ENCODE measurements at regions not wholly inside any gene's neighbourhood (a gene's known extent, or its start where the extent isn't known, plus 50 kb on each side); places are given as distances from the start of the nearest gene placed in this dataset.
A peak's percentile ranks its signal among the peaks of the same experiment; 100 is the strongest.
"Not testable (repeated sequence)": the region's sequence is repeated elsewhere in the genome, so short reads cannot be mapped to it uniquely, and the experiment has no call there.

DNA sequence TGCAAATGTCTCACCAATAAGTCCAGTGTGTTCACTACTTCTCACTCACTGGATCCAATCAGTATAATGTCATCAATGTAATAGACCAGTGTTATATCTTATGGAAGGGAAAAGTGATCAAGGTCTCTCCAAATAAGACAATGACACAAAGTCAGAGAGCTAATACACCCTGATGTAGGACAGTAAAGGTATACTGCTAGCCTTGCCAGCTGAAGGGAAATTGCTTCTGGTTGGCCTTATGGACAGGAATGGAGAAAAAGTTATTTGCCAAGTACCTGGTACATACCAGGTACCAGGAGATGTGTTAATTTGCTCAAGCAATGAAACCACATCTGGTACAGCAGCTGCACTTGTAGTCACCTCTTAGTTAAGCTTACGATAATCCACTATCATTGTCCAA is 141.0 kb downstream of the LTN1 start:
- Histone ChIP-seq H3K27ac (no peak overlapping the region), H3K4me3 (no peak overlapping the region), H3K9me3 (ENCODE audit: low read depth) (no peaks in the 10 kb centered on the region), H3K27me3 (no peaks in the 10 kb centered on the region), H3K4me1 (ENCODE audit: low read depth) (no peaks in the 10 kb centered on the region), H3K36me3 (no peaks in the 10 kb centered on the region)
- DNase-seq (ENCODE audit: low read depth in 1 of 2, low spot score in 1 of 2): no peak
- TF ChIP-seq, protein P1, sequence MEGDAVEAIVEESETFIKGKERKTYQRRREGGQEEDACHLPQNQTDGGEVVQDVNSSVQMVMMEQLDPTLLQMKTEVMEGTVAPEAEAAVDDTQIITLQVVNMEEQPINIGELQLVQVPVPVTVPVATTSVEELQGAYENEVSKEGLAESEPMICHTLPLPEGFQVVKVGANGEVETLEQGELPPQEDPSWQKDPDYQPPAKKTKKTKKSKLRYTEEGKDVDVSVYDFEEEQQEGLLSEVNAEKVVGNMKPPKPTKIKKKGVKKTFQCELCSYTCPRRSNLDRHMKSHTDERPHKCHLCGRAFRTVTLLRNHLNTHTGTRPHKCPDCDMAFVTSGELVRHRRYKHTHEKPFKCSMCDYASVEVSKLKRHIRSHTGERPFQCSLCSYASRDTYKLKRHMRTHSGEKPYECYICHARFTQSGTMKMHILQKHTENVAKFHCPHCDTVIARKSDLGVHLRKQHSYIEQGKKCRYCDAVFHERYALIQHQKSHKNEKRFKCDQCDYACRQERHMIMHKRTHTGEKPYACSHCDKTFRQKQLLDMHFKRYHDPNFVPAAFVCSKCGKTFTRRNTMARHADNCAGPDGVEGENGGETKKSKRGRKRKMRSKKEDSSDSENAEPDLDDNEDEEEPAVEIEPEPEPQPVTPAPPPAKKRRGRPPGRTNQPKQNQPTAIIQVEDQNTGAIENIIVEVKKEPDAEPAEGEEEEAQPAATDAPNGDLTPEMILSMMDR (IDR thresholded peaks at IDR 0.05; ENCODE audit: low read depth, low read length): no peak

DNA sequence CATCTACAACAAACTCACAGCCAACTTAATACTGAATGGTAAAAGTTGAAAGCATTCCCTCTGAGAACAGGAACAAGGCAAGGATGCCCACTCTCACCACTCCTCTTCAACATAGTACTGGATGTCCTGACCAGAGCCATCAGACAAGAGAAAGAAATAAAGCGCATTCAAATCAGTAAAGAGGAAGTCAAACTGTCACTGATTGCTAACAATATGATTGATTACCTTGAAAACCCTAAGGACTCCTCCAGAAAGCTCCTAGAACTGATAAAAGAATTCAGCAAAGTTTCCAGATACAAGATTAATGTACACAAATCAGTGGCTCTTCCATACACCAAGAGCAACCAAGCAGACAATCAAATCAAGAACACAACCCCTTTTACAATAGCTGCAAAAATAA is 153.4 kb downstream of the LTN1 start:
- not testable (repeated sequence) for H3K9me3 ChIP-seq (ENCODE audit: low read depth); H3K36me3 ChIP-seq; H3K4me3 ChIP-seq; H3K27me3 ChIP-seq; DNase-seq (ENCODE audit: low read depth in 1 of 2, low spot score in 1 of 2); H3K4me1 ChIP-seq (ENCODE audit: low read depth); H3K27ac ChIP-seq

DNA sequence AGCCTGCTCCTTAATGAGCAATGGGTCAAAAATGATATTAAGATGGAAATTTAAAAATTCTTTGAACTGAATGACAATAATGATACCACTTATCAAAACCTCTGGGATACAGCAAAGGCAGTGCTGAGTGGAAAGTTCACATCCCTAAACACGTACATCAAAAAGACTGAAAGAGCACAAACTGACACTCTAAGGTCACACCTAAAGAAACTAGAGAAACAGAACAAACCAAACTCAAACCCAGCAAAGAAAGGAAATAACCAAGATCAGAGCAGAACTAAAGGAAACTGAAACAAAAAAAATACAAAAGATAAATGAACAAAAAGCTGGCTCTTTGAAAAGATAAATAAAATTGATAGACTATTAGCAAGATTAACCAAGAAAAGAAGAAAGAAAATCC is 155.3 kb downstream of the LTN1 start:
- H3K4me3 ChIP-seq; H3K27ac ChIP-seq; H3K27me3 ChIP-seq; DNase-seq (ENCODE audit: low read depth in 1 of 2, low spot score in 1 of 2); H3K36me3 ChIP-seq; H3K9me3 ChIP-seq (ENCODE audit: low read depth); H3K4me1 ChIP-seq (ENCODE audit: low read depth): not testable (repeated sequence)

DNA sequence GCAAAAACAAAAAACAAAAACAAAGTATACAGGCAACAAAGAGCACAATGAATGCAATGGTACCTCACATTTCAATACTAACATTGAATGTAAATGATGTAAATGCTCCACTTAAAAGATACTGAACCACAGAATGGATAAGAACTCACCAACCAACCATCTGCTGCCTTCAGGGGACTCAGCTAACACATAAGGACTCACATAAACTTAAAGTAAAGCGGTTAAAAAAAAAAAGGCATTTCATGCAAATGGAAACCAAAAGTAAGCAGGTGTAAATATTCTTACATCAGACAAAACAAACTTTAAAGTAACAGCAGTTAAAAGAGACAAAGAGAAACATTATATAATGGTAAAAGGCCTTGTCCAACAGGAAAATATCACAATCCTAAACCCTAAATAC is 156.1 kb downstream of the LTN1 start:
- H3K4me1 ChIP-seq (ENCODE audit: low read depth); H3K27ac ChIP-seq; H3K9me3 ChIP-seq (ENCODE audit: low read depth); H3K27me3 ChIP-seq; H3K36me3 ChIP-seq; DNase-seq (ENCODE audit: low read depth in 1 of 2, low spot score in 1 of 2); H3K4me3 ChIP-seq: not testable (repeated sequence)

DNA sequence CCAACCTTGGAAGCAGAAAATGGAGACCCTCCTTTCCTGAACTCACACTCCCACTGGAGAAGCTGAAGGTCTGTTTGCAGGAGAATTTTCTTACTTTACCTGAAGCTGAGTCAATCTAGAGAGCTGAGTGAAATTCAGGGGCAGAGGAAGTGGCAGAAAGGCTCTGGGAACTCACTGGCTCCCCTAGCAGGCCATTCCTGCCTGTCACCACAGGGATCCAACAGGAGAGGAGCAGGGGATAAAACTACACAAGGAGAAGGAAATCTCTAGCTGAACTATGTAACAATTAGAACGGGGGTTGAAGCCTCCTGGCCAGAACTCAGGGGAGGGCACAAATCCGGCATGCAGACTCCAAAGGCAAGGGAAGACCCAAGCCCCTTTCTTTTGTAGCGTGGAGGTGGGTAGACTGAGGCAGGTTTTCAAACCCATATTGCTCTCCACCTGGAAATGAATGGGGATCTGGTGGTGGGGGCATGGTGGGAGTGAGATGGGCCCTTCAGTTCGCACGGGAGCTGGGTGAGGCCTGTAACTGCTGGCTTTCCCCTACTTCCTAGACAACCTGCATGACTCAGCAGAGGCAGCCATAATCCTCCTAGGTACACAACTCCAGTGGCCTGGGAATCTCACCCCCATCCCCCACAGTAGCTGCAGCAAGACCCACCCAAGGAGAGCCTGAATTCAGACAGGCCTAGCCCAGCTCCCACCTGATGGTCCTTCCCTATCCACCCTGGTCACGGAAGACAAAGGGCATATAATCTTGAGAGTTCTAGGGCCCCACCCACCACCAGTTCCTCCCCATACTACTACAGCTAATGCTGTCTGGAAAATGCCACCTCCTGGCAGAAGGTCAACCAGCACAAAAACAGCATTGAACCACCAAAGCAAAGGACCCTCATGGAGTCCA is 158.1 kb downstream of the LTN1 start:
- TF ChIP-seq, protein P1 (IDR thresholded peaks at IDR 0.05; ENCODE audit: low read depth, low read length): no peak
- DNase-seq (ENCODE audit: low read depth in 1 of 2, low spot score in 1 of 2): no peak

DNA sequence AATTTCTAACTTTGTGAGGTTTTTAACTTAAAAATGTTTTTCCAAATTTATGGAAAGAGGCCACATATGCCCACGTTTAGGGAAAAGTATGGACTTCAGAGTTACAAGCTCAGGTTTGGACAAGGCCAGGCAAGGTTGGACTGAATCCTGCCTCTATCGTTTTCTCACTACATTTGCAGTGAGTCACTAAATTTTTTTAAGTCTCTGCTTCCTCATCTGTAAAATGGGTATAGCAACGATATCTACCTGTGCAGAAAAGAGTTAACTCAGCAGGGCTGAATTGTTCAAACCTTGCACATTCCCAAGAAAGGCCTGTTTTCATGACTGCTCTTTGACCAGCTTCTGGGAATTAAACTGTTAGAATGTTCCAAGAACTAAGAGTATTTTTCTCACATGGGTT is 159.1 kb downstream of the LTN1 start:
- Histone ChIP-seq H3K27ac (no peak overlapping the region), H3K4me3 (no peak overlapping the region), H3K4me1 (ENCODE audit: low read depth) (peaks cover 5% of the 10 kb centered on the region), H3K36me3 (no peaks in the 10 kb centered on the region), H3K9me3 (ENCODE audit: low read depth) (no peaks in the 10 kb centered on the region), H3K27me3 (no peaks in the 10 kb centered on the region)
- DNase-seq (ENCODE audit: low read depth in 1 of 2, low spot score in 1 of 2): no peak
- TF ChIP-seq, protein P1 (IDR thresholded peaks at IDR 0.05; ENCODE audit: low read depth, low read length): no peak

More for the DNA sequence above, 158.1 kb downstream of the LTN1 start:
- Histone ChIP-seq H3K27ac (no peak overlapping the region), H3K4me1 (ENCODE audit: low read depth) (peaks cover 5% of the 10 kb centered on the region), H3K9me3 (ENCODE audit: low read depth) (no peaks in the 10 kb centered on the region), H3K27me3 (no peaks in the 10 kb centered on the region), H3K4me3 (no peak overlapping the region), H3K36me3 (no peaks in the 10 kb centered on the region)

DNA sequence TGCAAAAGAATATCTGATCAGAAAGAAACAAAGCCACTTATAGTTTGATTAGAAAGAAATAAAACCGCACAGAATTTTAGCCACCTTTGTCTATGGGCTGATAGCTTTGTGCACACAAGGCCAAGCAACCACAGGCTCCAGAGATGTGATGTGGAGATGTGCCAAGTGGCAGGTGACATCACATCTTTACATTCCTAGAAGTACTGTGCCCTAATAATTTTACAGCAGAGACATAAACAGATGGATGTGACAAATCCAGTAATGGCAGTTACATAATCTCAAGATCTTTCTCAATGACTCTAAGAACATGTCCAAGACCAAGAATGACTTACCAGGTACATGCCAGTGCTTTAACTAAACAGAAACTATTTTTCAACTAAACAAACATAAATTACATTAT is 159.5 kb downstream of the LTN1 start:
- no peak for DNase-seq (ENCODE audit: low read depth in 1 of 2, low spot score in 1 of 2)
- H3K27ac ChIP-seq: peak overlapping the region; percentile 63
- no peak overlapping the region for H3K4me3 ChIP-seq
- no peaks in the 10 kb centered on the region for H3K36me3 ChIP-seq
- TF ChIP-seq, protein P1 (IDR thresholded peaks at IDR 0.05; ENCODE audit: low read depth, low read length): no peak
- peaks cover 5% of the 10 kb centered on the region for H3K4me1 ChIP-seq (ENCODE audit: low read depth)
- no peaks in the 10 kb centered on the region for H3K9me3 ChIP-seq (ENCODE audit: low read depth)
- H3K27me3 ChIP-seq: no peaks in the 10 kb centered on the region
